Epithelial cell of proximal tubule (primary cell): ENCODE measurements at regions not wholly inside any gene's neighbourhood (a gene's known extent, or its start where the extent isn't known, plus 50 kb on each side); places are given as distances from the start of the nearest gene placed in this dataset.

Experiments used
- DNase-seq: peaks from one replicate; pipeline ENCODE4 v3.0.0-alpha.2; 2011; ENCODE audit warnings: low read depth
- H3K4me3 ChIP-seq: 2 replicates; pipeline ENCODE4 v1.5.1; 2011; ENCODE audit warnings: low read depth, mild to moderate bottlenecking, low read length
- TF ChIP-seq, protein P1 (sequence below): conservative IDR thresholded peaks from 2 replicates; pipeline ENCODE4 v1.5.1; 2012; ENCODE audit warnings: low read depth, mild to moderate bottlenecking, low read length

DNA sequence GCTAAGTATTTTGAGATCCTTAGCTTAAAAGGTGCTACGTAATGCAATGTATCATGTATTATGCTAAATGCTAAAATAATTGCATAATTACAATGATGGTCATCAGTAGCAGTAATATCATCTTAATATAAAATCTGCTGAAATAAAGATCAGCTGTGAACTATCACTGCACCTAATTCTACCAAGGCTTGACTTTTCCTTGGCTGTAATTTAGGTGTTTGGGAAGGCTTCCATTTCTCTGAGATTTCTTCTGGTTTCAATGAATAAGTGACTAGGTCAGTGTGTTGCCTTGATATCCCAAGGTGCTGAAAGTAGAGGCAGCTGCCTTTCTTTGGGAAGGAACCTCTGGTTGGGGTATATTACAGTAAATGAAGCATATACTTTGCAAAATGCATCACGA lies 376.1 kb downstream of the STK39 start:
- no peak overlapping the region for H3K4me3 ChIP-seq
- no peak for DNase-seq
- TF ChIP-seq, protein P1, sequence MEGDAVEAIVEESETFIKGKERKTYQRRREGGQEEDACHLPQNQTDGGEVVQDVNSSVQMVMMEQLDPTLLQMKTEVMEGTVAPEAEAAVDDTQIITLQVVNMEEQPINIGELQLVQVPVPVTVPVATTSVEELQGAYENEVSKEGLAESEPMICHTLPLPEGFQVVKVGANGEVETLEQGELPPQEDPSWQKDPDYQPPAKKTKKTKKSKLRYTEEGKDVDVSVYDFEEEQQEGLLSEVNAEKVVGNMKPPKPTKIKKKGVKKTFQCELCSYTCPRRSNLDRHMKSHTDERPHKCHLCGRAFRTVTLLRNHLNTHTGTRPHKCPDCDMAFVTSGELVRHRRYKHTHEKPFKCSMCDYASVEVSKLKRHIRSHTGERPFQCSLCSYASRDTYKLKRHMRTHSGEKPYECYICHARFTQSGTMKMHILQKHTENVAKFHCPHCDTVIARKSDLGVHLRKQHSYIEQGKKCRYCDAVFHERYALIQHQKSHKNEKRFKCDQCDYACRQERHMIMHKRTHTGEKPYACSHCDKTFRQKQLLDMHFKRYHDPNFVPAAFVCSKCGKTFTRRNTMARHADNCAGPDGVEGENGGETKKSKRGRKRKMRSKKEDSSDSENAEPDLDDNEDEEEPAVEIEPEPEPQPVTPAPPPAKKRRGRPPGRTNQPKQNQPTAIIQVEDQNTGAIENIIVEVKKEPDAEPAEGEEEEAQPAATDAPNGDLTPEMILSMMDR, result no peak

DNA sequence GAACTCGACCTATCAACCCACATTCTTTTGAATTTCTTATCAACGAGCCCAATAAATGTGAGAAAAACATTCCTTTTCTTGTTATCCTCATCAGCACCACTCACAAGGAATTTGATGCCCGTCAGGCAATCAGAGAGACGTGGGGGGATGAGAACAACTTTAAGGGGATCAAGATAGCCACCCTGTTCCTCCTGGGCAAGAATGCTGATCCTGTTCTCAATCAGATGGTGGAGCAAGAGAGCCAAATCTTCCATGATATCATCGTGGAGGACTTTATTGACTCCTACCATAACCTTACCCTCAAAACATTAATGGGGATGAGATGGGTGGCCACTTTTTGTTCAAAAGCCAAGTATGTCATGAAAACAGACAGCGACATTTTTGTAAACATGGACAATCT lies 378.2 kb downstream of the STK39 start:
- TF ChIP-seq, protein P1, result peak; percentile 49
- DNase-seq, result no peak
- no peak overlapping the region for H3K4me3 ChIP-seq

DNA sequence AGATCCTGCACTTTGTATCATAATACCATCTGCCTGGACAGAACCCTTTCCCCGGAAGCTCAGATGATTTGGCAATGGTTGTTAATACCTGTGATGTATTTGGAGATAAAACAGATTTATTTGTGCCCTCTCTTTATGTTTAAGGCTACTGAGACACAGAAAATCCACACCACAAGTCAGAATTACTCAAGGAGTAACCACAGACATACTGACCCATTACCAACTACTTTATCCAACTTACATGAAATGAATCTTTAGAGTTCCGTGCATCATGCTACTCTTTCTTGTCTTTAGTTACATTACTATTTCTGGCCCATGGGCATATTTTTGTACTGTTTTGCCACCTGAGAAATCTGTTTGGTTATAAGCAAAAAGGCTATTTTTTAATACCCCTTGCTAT lies 384.0 kb downstream of the STK39 start:
- DNase-seq, result no peak
- H3K4me3 ChIP-seq, result no peak overlapping the region
- TF ChIP-seq, protein P1, result no peak

DNA sequence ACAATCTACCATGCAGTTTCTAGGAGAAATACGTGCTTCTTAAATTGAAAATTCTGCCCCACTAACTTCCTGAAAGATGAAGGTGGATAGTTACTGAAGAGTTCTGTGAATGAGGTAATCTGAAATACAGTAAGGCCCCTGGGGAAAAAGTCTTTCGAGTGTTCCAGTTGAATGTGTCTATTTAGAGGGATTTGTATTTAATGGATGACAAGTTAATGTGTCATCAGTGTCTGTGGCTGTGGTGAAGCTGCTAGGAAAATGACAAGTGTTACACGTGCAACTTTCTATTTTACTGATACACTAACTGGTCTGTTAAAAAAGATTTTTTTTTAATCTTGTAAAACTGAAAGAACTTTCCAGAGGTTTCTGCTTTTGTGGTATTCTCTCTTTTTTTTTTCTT lies 384.6 kb downstream of the STK39 start:
- DNase-seq, result peak; percentile 79
- no peak overlapping the region for H3K4me3 ChIP-seq
- TF ChIP-seq, protein P1, result no peak

DNA sequence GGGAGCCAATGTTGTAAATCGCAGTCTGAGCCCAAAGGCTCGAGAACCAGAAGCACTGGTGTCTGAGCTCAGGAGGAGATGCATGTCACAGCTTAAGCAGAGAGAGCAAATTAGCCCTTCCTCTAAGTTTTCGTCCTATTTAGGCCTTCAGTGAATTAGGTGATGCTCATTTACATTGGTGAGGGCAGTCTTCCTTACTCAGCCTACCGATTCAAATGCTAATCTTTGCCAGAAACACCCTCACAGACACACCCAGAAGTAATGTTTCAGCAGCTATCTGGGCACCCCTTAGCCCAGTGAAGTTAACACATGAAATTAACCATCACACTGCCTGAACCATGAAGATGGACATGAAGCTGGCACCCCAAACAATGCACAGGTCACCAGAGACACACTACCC lies 385.1 kb downstream of the STK39 start:
- DNase-seq, result no peak
- TF ChIP-seq, protein P1, result no peak
- peak overlapping the region; percentile 9 for H3K4me3 ChIP-seq

DNA sequence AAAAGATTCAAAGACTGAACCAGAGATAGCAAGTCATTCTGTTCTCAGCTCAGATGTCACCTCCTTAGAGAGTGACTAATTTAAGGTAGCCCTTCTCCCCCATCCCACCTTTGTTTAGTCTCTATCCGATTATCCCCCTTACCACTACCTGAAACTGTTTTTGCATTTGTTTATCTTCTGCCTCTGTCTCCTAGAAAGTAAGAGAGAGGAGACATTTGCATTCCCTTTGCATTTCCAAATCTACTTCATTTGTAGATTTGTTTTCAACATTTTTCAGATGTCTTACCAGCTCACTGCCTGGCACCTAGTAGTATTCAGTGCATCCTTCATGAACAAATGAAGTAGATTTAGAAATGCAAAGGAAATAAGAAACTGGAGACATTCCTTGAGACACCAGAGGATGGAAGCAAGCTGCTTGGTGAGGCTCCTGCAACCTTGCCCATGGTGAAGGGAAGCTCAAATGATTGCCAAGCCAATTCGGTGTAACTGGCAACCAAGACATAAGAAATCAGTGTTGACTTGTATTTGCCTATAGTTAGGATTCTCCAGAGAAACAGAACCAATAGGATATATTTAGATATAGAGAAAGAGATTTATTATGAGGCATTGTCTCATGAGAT lies 385.7 kb downstream of the STK39 start:
- TF ChIP-seq, protein P1, result no peak
- no peak overlapping the region for H3K4me3 ChIP-seq
- no peak for DNase-seq

DNA sequence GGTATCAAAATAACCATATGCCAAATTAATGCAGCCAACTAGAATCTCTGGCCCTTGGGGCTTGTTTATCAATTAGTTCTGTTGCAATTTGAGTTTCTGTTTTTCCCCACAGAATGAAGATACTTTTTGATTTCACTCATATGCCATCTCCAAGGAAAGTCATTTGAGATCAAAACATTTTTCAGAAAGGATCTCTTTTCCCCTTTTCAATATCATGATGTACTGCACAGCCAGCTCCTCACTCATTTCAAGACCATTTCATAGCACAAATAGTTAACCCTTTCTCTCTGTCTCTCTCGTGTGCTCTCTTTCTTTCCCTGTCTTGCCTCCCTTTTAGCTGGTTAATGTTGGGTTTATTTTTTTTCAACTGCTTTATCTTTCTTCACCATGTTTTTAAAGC lies 387.3 kb downstream of the STK39 start:
- DNase-seq, result no peak
- TF ChIP-seq, protein P1, result no peak
- H3K4me3 ChIP-seq, result no peak overlapping the region
